ENCODE measurements at regions not wholly inside any gene's neighbourhood (a gene's known extent, or its start where the extent isn't known, plus 50 kb on each side); places are given as distances from the start of the nearest gene placed in this dataset.

DNA sequence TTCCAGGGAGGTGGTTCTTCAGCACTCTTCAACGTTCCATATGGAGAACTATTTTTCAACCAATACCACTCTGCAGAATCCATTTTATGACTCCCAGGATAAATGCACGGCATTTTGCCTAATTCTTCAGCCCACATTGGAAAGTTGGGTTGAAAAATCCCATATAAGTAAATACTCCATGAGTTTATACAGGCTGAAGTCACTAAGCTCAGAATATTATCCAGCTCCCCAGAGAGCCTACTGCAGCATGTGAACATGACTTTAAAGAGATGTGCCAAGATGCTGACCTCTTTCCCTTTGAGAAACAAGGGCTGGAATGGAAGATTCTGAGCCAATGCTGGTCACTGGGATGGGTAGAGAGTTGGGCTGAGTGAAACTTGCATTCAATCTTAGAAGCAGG is 111.9 kb upstream of the SLIT3 start:
- no peak overlapping the region for H3K4me3 ChIP-seq (replicated peaks; ENCODE audit: low read depth, low read length)
- TF ChIP-seq, protein P1, sequence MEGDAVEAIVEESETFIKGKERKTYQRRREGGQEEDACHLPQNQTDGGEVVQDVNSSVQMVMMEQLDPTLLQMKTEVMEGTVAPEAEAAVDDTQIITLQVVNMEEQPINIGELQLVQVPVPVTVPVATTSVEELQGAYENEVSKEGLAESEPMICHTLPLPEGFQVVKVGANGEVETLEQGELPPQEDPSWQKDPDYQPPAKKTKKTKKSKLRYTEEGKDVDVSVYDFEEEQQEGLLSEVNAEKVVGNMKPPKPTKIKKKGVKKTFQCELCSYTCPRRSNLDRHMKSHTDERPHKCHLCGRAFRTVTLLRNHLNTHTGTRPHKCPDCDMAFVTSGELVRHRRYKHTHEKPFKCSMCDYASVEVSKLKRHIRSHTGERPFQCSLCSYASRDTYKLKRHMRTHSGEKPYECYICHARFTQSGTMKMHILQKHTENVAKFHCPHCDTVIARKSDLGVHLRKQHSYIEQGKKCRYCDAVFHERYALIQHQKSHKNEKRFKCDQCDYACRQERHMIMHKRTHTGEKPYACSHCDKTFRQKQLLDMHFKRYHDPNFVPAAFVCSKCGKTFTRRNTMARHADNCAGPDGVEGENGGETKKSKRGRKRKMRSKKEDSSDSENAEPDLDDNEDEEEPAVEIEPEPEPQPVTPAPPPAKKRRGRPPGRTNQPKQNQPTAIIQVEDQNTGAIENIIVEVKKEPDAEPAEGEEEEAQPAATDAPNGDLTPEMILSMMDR (IDR thresholded peaks at IDR 0.05; ENCODE audit: low read depth, low read length, missing control alignments), result no peak
- no peak for DNase-seq (ENCODE audit: extremely low read depth, low read depth)

DNA sequence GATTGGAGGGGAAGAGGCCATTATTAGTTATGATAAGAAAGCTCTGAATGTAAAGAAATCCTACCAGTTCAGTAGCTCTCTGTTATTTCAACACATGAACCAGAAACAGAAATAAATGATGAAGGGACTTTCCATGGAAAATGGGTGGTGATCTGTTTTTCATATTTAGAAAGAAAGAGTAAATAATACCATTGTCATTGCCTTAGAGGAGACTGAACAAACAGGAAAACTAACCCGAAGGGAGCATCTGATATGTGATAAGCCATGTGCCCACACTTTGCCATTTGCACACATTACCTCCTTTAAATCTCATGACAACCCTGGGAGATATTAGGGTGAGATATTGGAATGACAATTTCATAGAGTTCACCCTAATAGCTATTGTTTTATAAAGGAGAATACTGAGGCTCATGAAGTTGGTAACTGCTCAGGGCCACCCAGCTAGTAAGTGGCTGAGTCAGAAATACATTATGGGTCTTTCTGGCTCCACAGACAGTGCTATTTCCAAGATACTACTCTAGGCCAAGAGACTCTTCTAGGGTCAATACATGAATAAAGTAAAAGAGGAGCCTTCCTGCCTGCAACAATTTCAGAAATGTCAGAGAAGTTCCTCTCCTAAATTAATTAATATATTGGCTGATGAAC is 111.0 kb upstream of the SLIT3 start:
- no peak overlapping the region for H3K4me3 ChIP-seq (replicated peaks; ENCODE audit: low read depth, low read length)
- DNase-seq (ENCODE audit: extremely low read depth, low read depth), result no peak
- TF ChIP-seq, protein P1 (IDR thresholded peaks at IDR 0.05; ENCODE audit: low read depth, low read length, missing control alignments), result no peak

DNA sequence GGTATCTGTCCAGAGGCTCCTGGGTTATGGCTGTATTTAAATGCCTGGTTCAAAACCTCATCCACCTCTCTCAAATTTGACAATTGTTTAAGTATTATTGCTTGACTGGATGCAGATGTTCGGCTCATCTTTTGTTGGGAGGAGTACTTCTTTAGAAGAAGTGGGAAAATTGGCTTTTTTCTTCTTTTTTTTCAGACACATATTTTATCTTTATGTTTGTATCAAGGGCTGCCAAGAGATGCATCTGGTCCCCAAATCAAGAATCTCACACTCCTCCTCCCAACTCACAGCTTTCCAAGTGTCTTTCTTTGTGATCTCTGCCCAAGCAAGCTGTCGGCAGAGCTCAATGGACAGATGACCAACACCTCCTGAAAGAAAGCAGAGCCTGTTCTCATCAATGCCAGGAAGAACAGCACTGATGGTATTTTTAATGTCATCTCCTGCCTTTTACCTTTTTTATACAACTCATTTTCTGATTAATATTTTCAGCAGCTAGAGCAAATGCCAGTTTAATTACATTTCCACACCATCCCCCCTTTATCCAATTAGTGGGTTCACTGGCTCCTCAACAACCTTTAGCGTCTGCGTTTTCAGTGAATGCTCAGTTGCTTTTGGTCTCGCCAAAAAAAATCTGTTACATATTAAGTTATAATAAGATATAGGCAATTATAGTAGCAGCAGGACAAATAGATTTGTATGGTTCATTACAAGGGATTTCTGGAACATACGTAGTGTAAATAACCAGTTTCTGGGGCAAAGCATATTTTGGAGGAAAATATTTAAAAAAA is 110.3 kb upstream of the SLIT3 start:
- H3K4me3 ChIP-seq (replicated peaks; ENCODE audit: low read depth, low read length), result no peak overlapping the region
- DNase-seq (ENCODE audit: extremely low read depth, low read depth), result no peak
- TF ChIP-seq, protein P1 (IDR thresholded peaks at IDR 0.05; ENCODE audit: low read depth, low read length, missing control alignments), result no peak

DNA sequence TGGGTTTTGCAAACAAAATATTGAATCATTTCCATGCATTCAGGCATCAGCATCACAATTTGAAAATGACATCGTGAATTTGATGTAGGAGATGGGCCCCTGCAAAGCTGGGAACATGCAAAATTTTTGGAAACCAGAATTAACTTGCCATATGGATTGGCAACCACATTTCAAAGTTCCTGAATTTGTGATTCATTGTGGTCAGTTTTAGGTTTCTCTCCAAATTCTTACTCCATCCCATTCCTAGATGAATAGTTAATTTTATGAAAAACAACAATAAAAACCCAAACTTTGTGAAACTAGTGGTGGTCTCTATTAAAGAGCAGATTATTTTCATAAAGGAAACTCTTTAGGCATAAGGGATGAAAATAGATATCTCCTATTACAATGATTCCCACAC is 107.8 kb upstream of the SLIT3 start:
- no peak for DNase-seq (ENCODE audit: extremely low read depth, low read depth)
- TF ChIP-seq, protein P1 (IDR thresholded peaks at IDR 0.05; ENCODE audit: low read depth, low read length, missing control alignments), result no peak
- no peak overlapping the region for H3K4me3 ChIP-seq (replicated peaks; ENCODE audit: low read depth, low read length)

DNA sequence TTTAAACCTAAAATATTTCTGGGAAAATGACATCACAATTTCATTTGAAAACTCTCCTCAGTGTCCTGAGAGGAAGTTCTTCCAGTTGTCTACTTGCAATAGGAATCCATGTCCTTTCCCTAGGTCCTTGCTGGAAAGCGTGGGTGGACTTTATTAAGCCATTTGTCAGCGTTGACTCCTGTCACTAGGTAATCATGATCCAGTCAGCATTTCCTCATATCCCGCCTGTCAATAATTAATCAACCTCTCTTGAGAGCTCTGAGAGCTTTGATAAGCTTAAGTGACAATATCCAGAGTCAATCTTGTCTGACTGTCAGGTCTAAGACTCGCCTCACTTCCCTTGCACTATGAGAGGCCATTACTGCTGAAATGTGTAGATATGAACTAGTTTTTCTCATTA is 107.2 kb upstream of the SLIT3 start:
- H3K4me3 ChIP-seq (replicated peaks; ENCODE audit: low read depth, low read length), result no peak overlapping the region
- no peak for DNase-seq (ENCODE audit: extremely low read depth, low read depth)
- TF ChIP-seq, protein P1 (IDR thresholded peaks at IDR 0.05; ENCODE audit: low read depth, low read length, missing control alignments), result no peak

DNA sequence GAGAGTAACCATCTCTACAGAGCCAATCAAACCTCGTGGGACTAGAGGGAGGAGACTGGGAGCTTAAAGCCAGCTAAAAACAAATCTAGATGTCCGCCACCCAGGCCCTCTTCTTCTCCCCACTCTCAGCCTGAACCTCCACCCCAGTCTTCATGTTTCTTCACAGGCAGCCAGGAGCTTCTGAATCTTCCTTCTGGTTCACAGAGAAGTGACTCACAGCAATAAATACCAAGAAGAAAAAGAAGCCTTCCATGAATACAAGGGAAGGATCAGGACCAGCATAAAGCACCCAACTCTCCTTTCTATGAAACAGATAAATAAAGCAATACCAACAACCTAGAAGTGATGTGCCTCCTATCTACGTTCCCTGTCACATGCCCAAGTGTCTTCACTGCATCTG is 103.3 kb upstream of the SLIT3 start:
- no peak overlapping the region for H3K4me3 ChIP-seq (replicated peaks; ENCODE audit: low read depth, low read length)
- TF ChIP-seq, protein P1 (IDR thresholded peaks at IDR 0.05; ENCODE audit: low read depth, low read length, missing control alignments), result no peak
- no peak for DNase-seq (ENCODE audit: extremely low read depth, low read depth)

Measured in HFF-Myc (cell line).